ENCODE measurements at regions not wholly inside any gene's neighbourhood (a gene's known extent, or its start where the extent isn't known, plus 50 kb on each side); places are given as distances from the start of the nearest gene placed in this dataset.

- TF ChIP-seq CSRNP3 (CRISPR knock-in tag; IDR thresholded peaks at IDR 0.05), result no peak
- TF ChIP-seq GLIS3 (CRISPR knock-in tag; IDR thresholded peaks at IDR 0.05), result no peak
- TF ChIP-seq TOX (CRISPR knock-in tag; IDR thresholded peaks at IDR 0.05; ENCODE audit: borderline replicate concordance), result no peak
- no peak for TF ChIP-seq CSDC2 (CRISPR knock-in tag; IDR thresholded peaks at IDR 0.05)
- TF ChIP-seq TSHZ2 (CRISPR knock-in tag; IDR thresholded peaks at IDR 0.05), result no peak
- no peak for TF ChIP-seq RARB (CRISPR knock-in tag; IDR thresholded peaks at IDR 0.05)
- TF ChIP-seq CREB5 (CRISPR knock-in tag; IDR thresholded peaks at IDR 0.05; ENCODE audit: low read depth), result no peak
These were observed 74.5 kb upstream of the CALM2 start for GRCh38 chr2:47250586-47251403.
